ENCODE measurements at regions not wholly inside any gene's neighbourhood (a gene's known extent, or its start where the extent isn't known, plus 50 kb on each side); places are given as distances from the start of the nearest gene placed in this dataset.

- TF ChIP-seq GATA2 (IDR thresholded peaks at IDR 0.05; ENCODE audit: low read depth, low read length) (no peak), GATA3 (IDR thresholded peaks at IDR 0.05; ENCODE audit: low read depth, low read length) (no peak)
These were observed 717.3 kb downstream of the STIM2 start for GRCh38 chr4:27577951-27578350.

GRCh38 chr4:27592738-27593137 lies 732.1 kb downstream of the STIM2 start:
- TF ChIP-seq GATA2 (IDR thresholded peaks at IDR 0.05; ENCODE audit: low read depth, low read length), result no peak
- TF ChIP-seq GATA3 (IDR thresholded peaks at IDR 0.05; ENCODE audit: low read depth, low read length), result no peak

- TF ChIP-seq GATA3 (IDR thresholded peaks at IDR 0.05; ENCODE audit: low read depth, low read length), result no peak
- TF ChIP-seq GATA2 (IDR thresholded peaks at IDR 0.05; ENCODE audit: low read depth, low read length), result no peak
These were observed 734.3 kb downstream of the STIM2 start for GRCh38 chr4:27594922-27595321.

GRCh38 chr4:27595571-27596360 lies 735.1 kb downstream of the STIM2 start:
- TF ChIP-seq GATA3 (IDR thresholded peaks at IDR 0.05; ENCODE audit: low read depth, low read length) (no peak), GATA2 (IDR thresholded peaks at IDR 0.05; ENCODE audit: low read depth, low read length) (no peak)

GRCh38 chr4:27602172-27602571 lies 741.5 kb downstream of the STIM2 start:
- no peak for TF ChIP-seq GATA2 (IDR thresholded peaks at IDR 0.05; ENCODE audit: low read depth, low read length)
- TF ChIP-seq GATA3 (IDR thresholded peaks at IDR 0.05; ENCODE audit: low read depth, low read length), result no peak

- TF ChIP-seq GATA3 (IDR thresholded peaks at IDR 0.05; ENCODE audit: low read depth, low read length), result no peak
- no peak for TF ChIP-seq GATA2 (IDR thresholded peaks at IDR 0.05; ENCODE audit: low read depth, low read length)
These were observed 744.1 kb downstream of the STIM2 start for GRCh38 chr4:27604692-27605091.

- TF ChIP-seq GATA3 (IDR thresholded peaks at IDR 0.05; ENCODE audit: low read depth, low read length) (no peak), GATA2 (IDR thresholded peaks at IDR 0.05; ENCODE audit: low read depth, low read length) (no peak)
These were observed 755.5 kb downstream of the STIM2 start for GRCh38 chr4:27616166-27616565.

- TF ChIP-seq GATA2 (IDR thresholded peaks at IDR 0.05; ENCODE audit: low read depth, low read length) (no peak), GATA3 (IDR thresholded peaks at IDR 0.05; ENCODE audit: low read depth, low read length) (no peak)
These were observed 758.8 kb downstream of the STIM2 start for GRCh38 chr4:27619435-27619834.

- TF ChIP-seq GATA2 (IDR thresholded peaks at IDR 0.05; ENCODE audit: low read depth, low read length), result no peak
- TF ChIP-seq GATA3 (IDR thresholded peaks at IDR 0.05; ENCODE audit: low read depth, low read length), result no peak
These were observed 760.2 kb downstream of the STIM2 start for GRCh38 chr4:27620886-27621285.

GRCh38 chr4:27624749-27625148 lies 764.1 kb downstream of the STIM2 start:
- no peak for TF ChIP-seq GATA2 (IDR thresholded peaks at IDR 0.05; ENCODE audit: low read depth, low read length)
- TF ChIP-seq GATA3 (IDR thresholded peaks at IDR 0.05; ENCODE audit: low read depth, low read length), result no peak

GRCh38 chr4:27628609-27629008 lies 768.0 kb downstream of the STIM2 start:
- no peak for TF ChIP-seq GATA3 (IDR thresholded peaks at IDR 0.05; ENCODE audit: low read depth, low read length)
- TF ChIP-seq GATA2 (IDR thresholded peaks at IDR 0.05; ENCODE audit: low read depth, low read length), result no peak

- TF ChIP-seq GATA3 (IDR thresholded peaks at IDR 0.05; ENCODE audit: low read depth, low read length) (no peak), GATA2 (IDR thresholded peaks at IDR 0.05; ENCODE audit: low read depth, low read length) (no peak)
These were observed 769.0 kb downstream of the STIM2 start for GRCh38 chr4:27629532-27630225.

GRCh38 chr4:27635936-27636913 lies 775.6 kb downstream of the STIM2 start:
- TF ChIP-seq GATA3 (IDR thresholded peaks at IDR 0.05; ENCODE audit: low read depth, low read length) (no peak), GATA2 (IDR thresholded peaks at IDR 0.05; ENCODE audit: low read depth, low read length) (no peak)

Measured in SH-SY5Y (cell line).